GM19397 (cell line): ENCODE measurements at regions not wholly inside any gene's neighbourhood (a gene's known extent, or its start where the extent isn't known, plus 50 kb on each side); places are given as distances from the start of the nearest gene placed in this dataset.

Experiments used
- ATAC-seq: cut with Tn5 transposase; IDR thresholded peaks from one replicate; pipeline ENCODE4 v1.9.1; 2021; ENCODE audit warnings: mild to moderate bottlenecking, moderate library complexity; ENCODE audit not compliant: unreplicated experiment

GRCh38 chr9:116059466-116059865, 94.1 kb upstream of the PAPPA start:
- no peak for ATAC-seq

- no peak for ATAC-seq
Measured at GRCh38 chr9:116060631-116061030, 93.0 kb upstream of the PAPPA start.

GRCh38 chr9:116061546-116062205, 91.9 kb upstream of the PAPPA start:
- no peak for ATAC-seq

GRCh38 chr9:116062206-116062550, 91.4 kb upstream of the PAPPA start:
- no peak for ATAC-seq

GRCh38 chr9:116064970-116065369, 88.6 kb upstream of the PAPPA start:
- no peak for ATAC-seq

- no peak for ATAC-seq
Measured at GRCh38 chr9:116066221-116066620, 87.4 kb upstream of the PAPPA start.

- no peak for ATAC-seq
Measured at GRCh38 chr9:116067566-116067965, 86.0 kb upstream of the PAPPA start.

- no peak for ATAC-seq
Measured at GRCh38 chr9:116070256-116070914, 83.2 kb upstream of the PAPPA start.

- no peak for ATAC-seq
Measured at GRCh38 chr9:116072046-116072445, 81.5 kb upstream of the PAPPA start.

GRCh38 chr9:116073826-116074225, 79.8 kb upstream of the PAPPA start:
- ATAC-seq, result no peak

- ATAC-seq, result no peak
Measured at GRCh38 chr9:116074658-116075057, 78.9 kb upstream of the PAPPA start.

GRCh38 chr9:116075191-116075590, 78.4 kb upstream of the PAPPA start:
- no peak for ATAC-seq

GRCh38 chr9:116078640-116079039, 75.0 kb upstream of the PAPPA start:
- no peak for ATAC-seq

- ATAC-seq, result no peak
Measured at GRCh38 chr9:116080561-116080960, 73.0 kb upstream of the PAPPA start.

- ATAC-seq, result no peak
Measured at GRCh38 chr9:116081435-116082115, 72.0 kb upstream of the PAPPA start.

- no peak for ATAC-seq
Measured at GRCh38 chr9:116083837-116084236, 69.8 kb upstream of the PAPPA start.

- no peak for ATAC-seq
Measured at GRCh38 chr9:116084497-116084896, 69.1 kb upstream of the PAPPA start.

- ATAC-seq, result no peak
Measured at GRCh38 chr9:116087246-116087645, 66.3 kb upstream of the PAPPA start.

- ATAC-seq, result no peak
Measured at GRCh38 chr9:116087751-116088194, 65.8 kb upstream of the PAPPA start.

GRCh38 chr9:116088396-116088795, 65.2 kb upstream of the PAPPA start:
- no peak for ATAC-seq

- ATAC-seq, result no peak
Measured at GRCh38 chr9:116090030-116090770, 63.4 kb upstream of the PAPPA start.

GRCh38 chr9:116094846-116095245, 58.7 kb upstream of the PAPPA start:
- no peak for ATAC-seq
